ENCODE measurements at regions not wholly inside any gene's neighbourhood (a gene's known extent, or its start where the extent isn't known, plus 50 kb on each side); places are given as distances from the start of the nearest gene placed in this dataset.
"Not testable (repeated sequence)": the region's sequence is repeated elsewhere in the genome, so short reads cannot be mapped to it uniquely, and the experiment has no call there.

DNA sequence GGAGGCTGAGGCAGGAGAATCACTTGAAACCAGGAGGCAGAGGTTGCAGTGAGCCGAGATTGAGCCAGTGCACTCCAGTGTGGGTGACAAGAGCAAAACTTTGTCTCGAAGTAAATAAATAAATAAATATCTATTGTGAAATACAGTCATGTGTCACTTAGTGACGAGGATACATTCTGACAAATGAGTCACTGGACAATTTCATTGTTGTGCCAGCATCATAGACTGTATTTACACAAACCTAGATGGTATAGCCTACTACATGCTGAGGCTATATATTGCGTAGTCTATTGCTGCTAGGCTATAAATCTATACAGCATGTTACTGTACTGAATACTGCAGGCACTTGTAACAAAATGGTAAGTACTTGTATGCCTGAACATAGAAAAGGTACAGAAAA, 61.1 kb upstream of the CCL21 start:
- 76% methylated on average over 4 of the region's 4 CpGs for WGBS

DNA sequence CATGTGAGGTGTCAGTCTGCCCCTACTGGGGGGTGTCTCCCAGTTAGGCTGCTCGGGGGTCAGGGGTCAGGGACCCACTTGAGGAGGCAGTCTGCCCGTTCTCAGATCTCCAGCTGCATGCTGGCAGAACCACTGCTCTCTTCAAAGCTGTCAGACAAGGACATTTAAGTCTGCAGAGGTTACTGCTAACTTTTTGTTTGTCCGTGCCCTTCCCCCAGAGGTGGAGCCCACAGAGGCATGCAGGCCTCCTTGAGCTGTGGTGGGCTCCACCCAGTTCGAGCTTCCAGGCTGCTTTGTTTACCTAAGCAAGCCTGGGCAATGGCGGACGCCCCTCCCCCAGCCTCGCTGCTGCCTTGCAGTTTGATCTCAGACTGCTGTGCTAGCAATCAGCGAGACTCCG, 57.2 kb upstream of the CCL21 start:
- 61% methylated on average over 9 of the region's 9 CpGs for WGBS
- H3K4me3 ChIP-seq (ENCODE audit: low read depth in 1 of 3, low read length in 3 of 3); H3K36me3 ChIP-seq (ENCODE audit: control insufficient read depth in 4 of 4, insufficient read depth in 3 of 4, low read depth in 1 of 4, low read length in 3 of 4); H3K27me3 ChIP-seq (ENCODE audit: control insufficient read depth in 4 of 4, insufficient read depth in 4 of 4, low read length in 3 of 4); H3K9ac ChIP-seq (ENCODE audit: low read depth in 1 of 2, low read length in 2 of 2); H3K27ac ChIP-seq (ENCODE audit: low read depth in 1 of 2, low read length in 2 of 2); DNase-seq (ENCODE audit: low spot score); H3K4me1 ChIP-seq (ENCODE audit: control insufficient read depth in 4 of 4, insufficient read depth in 4 of 4, low read length in 3 of 4); H3K9me3 ChIP-seq (ENCODE audit: control insufficient read depth in 4 of 4, low read length in 3 of 4): not testable (repeated sequence)

More for the DNA sequence above, 61.1 kb upstream of the CCL21 start:
- H3K4me3 ChIP-seq (ENCODE audit: low read depth in 1 of 3, low read length in 3 of 3), result no peak overlapping the region
- H3K9me3 ChIP-seq (ENCODE audit: control insufficient read depth in 4 of 4, low read length in 3 of 4), result no peaks in the 10 kb centered on the region
- H3K27ac ChIP-seq (ENCODE audit: low read depth in 1 of 2, low read length in 2 of 2), result no peak overlapping the region
- TF ChIP-seq SP1 (IDR thresholded peaks at IDR 0.05), result no peak
- no peak for TF ChIP-seq RXRA (IDR thresholded peaks at IDR 0.05)
- TF ChIP-seq, protein P1, sequence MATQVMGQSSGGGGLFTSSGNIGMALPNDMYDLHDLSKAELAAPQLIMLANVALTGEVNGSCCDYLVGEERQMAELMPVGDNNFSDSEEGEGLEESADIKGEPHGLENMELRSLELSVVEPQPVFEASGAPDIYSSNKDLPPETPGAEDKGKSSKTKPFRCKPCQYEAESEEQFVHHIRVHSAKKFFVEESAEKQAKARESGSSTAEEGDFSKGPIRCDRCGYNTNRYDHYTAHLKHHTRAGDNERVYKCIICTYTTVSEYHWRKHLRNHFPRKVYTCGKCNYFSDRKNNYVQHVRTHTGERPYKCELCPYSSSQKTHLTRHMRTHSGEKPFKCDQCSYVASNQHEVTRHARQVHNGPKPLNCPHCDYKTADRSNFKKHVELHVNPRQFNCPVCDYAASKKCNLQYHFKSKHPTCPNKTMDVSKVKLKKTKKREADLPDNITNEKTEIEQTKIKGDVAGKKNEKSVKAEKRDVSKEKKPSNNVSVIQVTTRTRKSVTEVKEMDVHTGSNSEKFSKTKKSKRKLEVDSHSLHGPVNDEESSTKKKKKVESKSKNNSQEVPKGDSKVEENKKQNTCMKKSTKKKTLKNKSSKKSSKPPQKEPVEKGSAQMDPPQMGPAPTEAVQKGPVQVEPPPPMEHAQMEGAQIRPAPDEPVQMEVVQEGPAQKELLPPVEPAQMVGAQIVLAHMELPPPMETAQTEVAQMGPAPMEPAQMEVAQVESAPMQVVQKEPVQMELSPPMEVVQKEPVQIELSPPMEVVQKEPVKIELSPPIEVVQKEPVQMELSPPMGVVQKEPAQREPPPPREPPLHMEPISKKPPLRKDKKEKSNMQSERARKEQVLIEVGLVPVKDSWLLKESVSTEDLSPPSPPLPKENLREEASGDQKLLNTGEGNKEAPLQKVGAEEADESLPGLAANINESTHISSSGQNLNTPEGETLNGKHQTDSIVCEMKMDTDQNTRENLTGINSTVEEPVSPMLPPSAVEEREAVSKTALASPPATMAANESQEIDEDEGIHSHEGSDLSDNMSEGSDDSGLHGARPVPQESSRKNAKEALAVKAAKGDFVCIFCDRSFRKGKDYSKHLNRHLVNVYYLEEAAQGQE (IDR thresholded peaks at IDR 0.05), result no peak
- TF ChIP-seq, protein P2, sequence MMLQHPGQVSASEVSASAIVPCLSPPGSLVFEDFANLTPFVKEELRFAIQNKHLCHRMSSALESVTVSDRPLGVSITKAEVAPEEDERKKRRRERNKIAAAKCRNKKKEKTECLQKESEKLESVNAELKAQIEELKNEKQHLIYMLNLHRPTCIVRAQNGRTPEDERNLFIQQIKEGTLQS (IDR thresholded peaks at IDR 0.05), result no peak
- no peak for TF ChIP-seq RAD21 (IDR thresholded peaks at IDR 0.05)
- TF ChIP-seq, protein P3, sequence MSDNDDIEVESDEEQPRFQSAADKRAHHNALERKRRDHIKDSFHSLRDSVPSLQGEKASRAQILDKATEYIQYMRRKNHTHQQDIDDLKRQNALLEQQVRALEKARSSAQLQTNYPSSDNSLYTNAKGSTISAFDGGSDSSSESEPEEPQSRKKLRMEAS (IDR thresholded peaks at IDR 0.05), result no peak
- no peak for TF ChIP-seq JUND (IDR thresholded peaks at IDR 0.05)
- no peak for TF ChIP-seq YY1 (IDR thresholded peaks at IDR 0.05)
- TF ChIP-seq, protein P4, sequence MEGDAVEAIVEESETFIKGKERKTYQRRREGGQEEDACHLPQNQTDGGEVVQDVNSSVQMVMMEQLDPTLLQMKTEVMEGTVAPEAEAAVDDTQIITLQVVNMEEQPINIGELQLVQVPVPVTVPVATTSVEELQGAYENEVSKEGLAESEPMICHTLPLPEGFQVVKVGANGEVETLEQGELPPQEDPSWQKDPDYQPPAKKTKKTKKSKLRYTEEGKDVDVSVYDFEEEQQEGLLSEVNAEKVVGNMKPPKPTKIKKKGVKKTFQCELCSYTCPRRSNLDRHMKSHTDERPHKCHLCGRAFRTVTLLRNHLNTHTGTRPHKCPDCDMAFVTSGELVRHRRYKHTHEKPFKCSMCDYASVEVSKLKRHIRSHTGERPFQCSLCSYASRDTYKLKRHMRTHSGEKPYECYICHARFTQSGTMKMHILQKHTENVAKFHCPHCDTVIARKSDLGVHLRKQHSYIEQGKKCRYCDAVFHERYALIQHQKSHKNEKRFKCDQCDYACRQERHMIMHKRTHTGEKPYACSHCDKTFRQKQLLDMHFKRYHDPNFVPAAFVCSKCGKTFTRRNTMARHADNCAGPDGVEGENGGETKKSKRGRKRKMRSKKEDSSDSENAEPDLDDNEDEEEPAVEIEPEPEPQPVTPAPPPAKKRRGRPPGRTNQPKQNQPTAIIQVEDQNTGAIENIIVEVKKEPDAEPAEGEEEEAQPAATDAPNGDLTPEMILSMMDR (IDR thresholded peaks at IDR 0.05; ENCODE audit: low read depth, low read length, missing input control), result no peak
- no peak for TF ChIP-seq HNF4G (IDR thresholded peaks at IDR 0.05)
- no peak for TF ChIP-seq EGR1 (IDR thresholded peaks at IDR 0.05; ENCODE audit: low read depth in 2 of 2)
- no peak for TF ChIP-seq TAF1 (conservative IDR thresholded peaks at IDR 0.05)
- TF ChIP-seq NR2F2 (IDR thresholded peaks at IDR 0.05), result no peak
- no peak for TF ChIP-seq GABPA (IDR thresholded peaks at IDR 0.05 in 1 of 2, conservative IDR thresholded peaks at IDR 0.05 in 1 of 2)
- TF ChIP-seq FOXA1 (IDR thresholded peaks at IDR 0.05), result no peak
- TF ChIP-seq HNF4A (conservative IDR thresholded peaks at IDR 0.05), result no peak
- TF ChIP-seq, protein P5, sequence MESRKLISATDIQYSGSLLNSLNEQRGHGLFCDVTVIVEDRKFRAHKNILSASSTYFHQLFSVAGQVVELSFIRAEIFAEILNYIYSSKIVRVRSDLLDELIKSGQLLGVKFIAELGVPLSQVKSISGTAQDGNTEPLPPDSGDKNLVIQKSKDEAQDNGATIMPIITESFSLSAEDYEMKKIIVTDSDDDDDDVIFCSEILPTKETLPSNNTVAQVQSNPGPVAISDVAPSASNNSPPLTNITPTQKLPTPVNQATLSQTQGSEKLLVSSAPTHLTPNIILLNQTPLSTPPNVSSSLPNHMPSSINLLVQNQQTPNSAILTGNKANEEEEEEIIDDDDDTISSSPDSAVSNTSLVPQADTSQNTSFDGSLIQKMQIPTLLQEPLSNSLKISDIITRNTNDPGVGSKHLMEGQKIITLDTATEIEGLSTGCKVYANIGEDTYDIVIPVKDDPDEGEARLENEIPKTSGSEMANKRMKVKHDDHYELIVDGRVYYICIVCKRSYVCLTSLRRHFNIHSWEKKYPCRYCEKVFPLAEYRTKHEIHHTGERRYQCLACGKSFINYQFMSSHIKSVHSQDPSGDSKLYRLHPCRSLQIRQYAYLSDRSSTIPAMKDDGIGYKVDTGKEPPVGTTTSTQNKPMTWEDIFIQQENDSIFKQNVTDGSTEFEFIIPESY (IDR thresholded peaks at IDR 0.05), result no peak
- no peak for TF ChIP-seq FOXA2 (IDR thresholded peaks at IDR 0.05)
- no peak for DNase-seq (ENCODE audit: low spot score)
- no peak overlapping the region for H3K9ac ChIP-seq (ENCODE audit: low read depth in 1 of 2, low read length in 2 of 2)
- H3K4me1 ChIP-seq (ENCODE audit: control insufficient read depth in 4 of 4, insufficient read depth in 4 of 4, low read length in 3 of 4), result no peaks in the 10 kb centered on the region
- no peaks in the 10 kb centered on the region for H3K36me3 ChIP-seq (ENCODE audit: control insufficient read depth in 4 of 4, insufficient read depth in 3 of 4, low read depth in 1 of 4, low read length in 3 of 4)
- H3K27me3 ChIP-seq (ENCODE audit: control insufficient read depth in 4 of 4, insufficient read depth in 4 of 4, low read length in 3 of 4), result peaks cover 0 to 2% (median 0%) of the 10 kb centered on the region in 4 donors

All from liver (tissue), 8 donors.